Endodermal cell (in vitro differentiated cells): ENCODE measurements at regions not wholly inside any gene's neighbourhood (a gene's known extent, or its start where the extent isn't known, plus 50 kb on each side); places are given as distances from the start of the nearest gene placed in this dataset.

Experiments used
- DNase-seq: peaks from one replicate; pipeline ENCODE4 v3.0.0-alpha.2; 2017
- H3K27ac ChIP-seq: 2 replicates; pipeline ENCODE4 v1.5.1; 2013; ENCODE audit warnings: mild to moderate bottlenecking, low read depth, low read length, moderate library complexity
- H3K27me3 ChIP-seq: 2 replicates; pipeline ENCODE4 v1.6.1; 2013; ENCODE audit warnings: mild to moderate bottlenecking, low read length, moderate library complexity; ENCODE audit not compliant: insufficient read depth, control insufficient read depth, poor library complexity, severe bottlenecking
- H3K36me3 ChIP-seq: 2 replicates; pipeline ENCODE4 v1.7.0; 2013; ENCODE audit warnings: mild to moderate bottlenecking, low read length, moderate library complexity; ENCODE audit not compliant: control insufficient read depth, insufficient read depth
- H3K4me1 ChIP-seq: one replicate; pipeline ENCODE4 v1.7.0; 2013; ENCODE audit warnings: low read length; ENCODE audit not compliant: control insufficient read depth, insufficient read depth
- H3K4me3 ChIP-seq: 2 replicates; pipeline ENCODE4 v1.5.1; 2013; ENCODE audit warnings: mild to moderate bottlenecking, low read length, moderate library complexity
- H3K9ac ChIP-seq: 2 replicates; pipeline ENCODE4 v1.6.1; 2013; ENCODE audit warnings: mild to moderate bottlenecking, low read length, moderate library complexity; ENCODE audit not compliant: poor library complexity, severe bottlenecking; ENCODE audit errors: extremely low read depth
- H3K9me3 ChIP-seq: 2 replicates; pipeline ENCODE4 v1.6.1; 2013; ENCODE audit warnings: mild to moderate bottlenecking, low read length, moderate library complexity; ENCODE audit not compliant: control insufficient read depth
- H3K27ac Mint-ChIP-seq: 2 replicates; pipeline ENCODE4 v1.8.0; 2020; ENCODE audit warnings: mixed read lengths
- H3K27me3 Mint-ChIP-seq: 2 replicates; pipeline ENCODE4 v1.8.0; 2021; ENCODE audit warnings: mild to moderate bottlenecking, mixed read lengths; ENCODE audit not compliant: insufficient read depth
- H3K36me3 Mint-ChIP-seq: 2 replicates; pipeline ENCODE4 v1.8.0; 2020; ENCODE audit warnings: low read depth, mixed read lengths
- H3K4me1 Mint-ChIP-seq: 2 replicates; pipeline ENCODE4 v1.8.0; 2020; ENCODE audit warnings: mixed read lengths
- H3K4me3 Mint-ChIP-seq: 2 replicates; pipeline ENCODE4 v1.8.0; 2020; ENCODE audit warnings: mild to moderate bottlenecking, moderate library complexity, mixed read lengths
- H3K9me3 Mint-ChIP-seq: 2 replicates; pipeline ENCODE4 v1.8.0; 2020; ENCODE audit warnings: mild to moderate bottlenecking, mixed read lengths
- CTCF ChIP-seq: fragments of 200-600 bp; sonication (generic); conservative IDR thresholded peaks from 2 replicates; pipeline ENCODE4 v1.5.0; 2021; ENCODE audit warnings: antibody characterized with exemption, mild to moderate bottlenecking
- WGBS, 2 experiments: methylation state at CpG; one replicate each; pipeline versions ENCODE4 v1.1.5 to v1.1.7; 2013; ENCODE audit warnings: missing lambda C conversion rate in 2 of 2, mixed read lengths in 1 of 2; ENCODE audit not compliant: insufficient coverage in 1 of 2, insufficient read length in 1 of 2; 5-methylcytosine and 5-hydroxymethylcytosine counted together

- peaks cover 18% of the 10 kb centered on the region for H3K9me3 Mint-ChIP-seq
- TF ChIP-seq CTCF: no peak
- no peak overlapping the region for H3K4me3 ChIP-seq
- DNase-seq: no peak
- H3K27ac Mint-ChIP-seq: no peak overlapping the region
- H3K9me3 ChIP-seq: peaks cover 15% of the 10 kb centered on the region
- no peaks in the 10 kb centered on the region for H3K4me1 Mint-ChIP-seq
- H3K27me3 ChIP-seq: no peaks in the 10 kb centered on the region
- no peaks in the 10 kb centered on the region for H3K36me3 Mint-ChIP-seq
- no peak overlapping the region for H3K4me3 Mint-ChIP-seq
- no peaks in the 10 kb centered on the region for H3K27me3 Mint-ChIP-seq
- no peak overlapping the region for H3K27ac ChIP-seq
- no peaks in the 10 kb centered on the region for H3K36me3 ChIP-seq
- no peak overlapping the region for H3K9ac ChIP-seq
- H3K4me1 ChIP-seq: no peaks in the 10 kb centered on the region
- 94 to 96% methylated on average over 4 of the region's 4 CpGs for WGBS, 2 experiments
These were observed 79.0 kb upstream of the HAAO start for GRCh38 chr2:42871372-42871771.

DNA sequence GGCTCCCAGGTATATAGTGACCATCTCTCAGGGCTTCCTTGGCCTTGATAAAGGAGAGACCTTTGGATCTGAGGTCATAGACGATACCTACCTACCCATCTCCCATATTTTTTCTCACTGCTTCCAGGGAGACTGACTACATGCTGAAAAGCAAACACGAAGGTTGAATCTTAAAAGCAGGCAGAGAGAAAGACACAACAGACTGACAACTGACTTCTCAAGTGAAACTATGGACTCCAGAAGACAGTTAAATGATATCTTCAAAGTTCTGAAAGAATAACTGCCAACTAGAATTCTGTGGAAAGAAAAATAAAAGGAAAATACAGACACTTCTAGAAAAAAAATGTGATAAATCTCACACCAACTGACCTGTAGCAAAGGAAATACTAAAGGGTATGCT lies 76.5 kb upstream of the HAAO start:
- Histone ChIP-seq H3K27ac (no peak overlapping the region), H3K9ac (no peak overlapping the region), H3K4me1 (peaks cover 3% of the 10 kb centered on the region), H3K27me3 (no peaks in the 10 kb centered on the region), H3K4me3 (no peak overlapping the region), H3K36me3 (no peaks in the 10 kb centered on the region), H3K9me3 (peaks cover 15% of the 10 kb centered on the region)
- Mint-ChIP-seq H3K27ac (no peak overlapping the region), H3K27me3 (no peaks in the 10 kb centered on the region), H3K9me3 (peaks cover 18% of the 10 kb centered on the region), H3K36me3 (no peaks in the 10 kb centered on the region), H3K4me1 (no peaks in the 10 kb centered on the region), H3K4me3 (no peak overlapping the region)
- DNase-seq: no peak
- no peak for TF ChIP-seq CTCF
- 83 to 100% methylated on average over 1 to 2 of the region's 2 CpGs for WGBS, 2 experiments

GRCh38 chr2:42868096-42868495 lies 75.7 kb upstream of the HAAO start:
- Histone ChIP-seq H3K27me3 (no peaks in the 10 kb centered on the region), H3K4me3 (no peak overlapping the region), H3K9me3 (peaks cover 15% of the 10 kb centered on the region), H3K27ac (no peak overlapping the region), H3K36me3 (no peaks in the 10 kb centered on the region), H3K9ac (no peak overlapping the region), H3K4me1 (peaks cover 3% of the 10 kb centered on the region)
- no peak overlapping the region for H3K4me3 Mint-ChIP-seq
- no peaks in the 10 kb centered on the region for H3K4me1 Mint-ChIP-seq
- DNase-seq: no peak
- H3K36me3 Mint-ChIP-seq: no peaks in the 10 kb centered on the region
- H3K9me3 Mint-ChIP-seq: peaks cover 18% of the 10 kb centered on the region
- no peak for TF ChIP-seq CTCF
- H3K27ac Mint-ChIP-seq: no peak overlapping the region
- WGBS, 2 experiments: 76% methylated on average over 3 of the region's 3 CpGs; no CpG with 5 or more reads in 1 of the 2 experiments
- no peaks in the 10 kb centered on the region for H3K27me3 Mint-ChIP-seq
